Astrocyte (in vitro differentiated cells and primary cell): ENCODE measurements at regions not wholly inside any gene's neighbourhood (a gene's known extent, or its start where the extent isn't known, plus 50 kb on each side); places are given as distances from the start of the nearest gene placed in this dataset.

ENCODE experiments used
- EZH2 ChIP-seq: IDR thresholded peaks from 2 replicates; pipeline ENCODE4 v1.6.1; 2012; ENCODE audit warnings: mild to moderate bottlenecking, low read length, inconsistent platforms; ENCODE audit not compliant: insufficient read depth
- TF ChIP-seq, protein P1 (sequence below): IDR thresholded peaks from 2 replicates; pipeline ENCODE4 v1.5.1; 2011; ENCODE audit warnings: low read depth, mild to moderate bottlenecking, inconsistent platforms, low read length, moderate library complexity; ENCODE audit not compliant: insufficient read depth

DNA sequence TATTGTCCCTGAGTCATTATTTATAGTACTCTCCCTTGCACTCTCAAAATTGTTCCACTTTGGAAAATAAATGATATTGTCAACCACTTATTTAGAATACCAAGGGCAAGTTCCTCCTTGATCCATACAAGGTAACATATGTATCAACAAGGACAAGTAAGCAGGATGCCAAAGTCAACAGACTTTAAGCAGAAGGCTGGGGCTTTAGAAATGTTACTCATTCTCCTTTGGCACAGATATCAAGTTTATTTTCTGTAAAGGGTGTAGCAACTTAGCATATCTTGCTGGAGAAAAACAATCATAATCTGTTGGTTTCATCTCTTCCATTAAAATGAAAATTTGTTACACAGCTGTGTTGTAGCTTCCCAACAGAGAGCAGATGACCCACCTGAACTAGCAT is 248.7 kb upstream of the SLC30A5 start:
- TF ChIP-seq, protein P1, sequence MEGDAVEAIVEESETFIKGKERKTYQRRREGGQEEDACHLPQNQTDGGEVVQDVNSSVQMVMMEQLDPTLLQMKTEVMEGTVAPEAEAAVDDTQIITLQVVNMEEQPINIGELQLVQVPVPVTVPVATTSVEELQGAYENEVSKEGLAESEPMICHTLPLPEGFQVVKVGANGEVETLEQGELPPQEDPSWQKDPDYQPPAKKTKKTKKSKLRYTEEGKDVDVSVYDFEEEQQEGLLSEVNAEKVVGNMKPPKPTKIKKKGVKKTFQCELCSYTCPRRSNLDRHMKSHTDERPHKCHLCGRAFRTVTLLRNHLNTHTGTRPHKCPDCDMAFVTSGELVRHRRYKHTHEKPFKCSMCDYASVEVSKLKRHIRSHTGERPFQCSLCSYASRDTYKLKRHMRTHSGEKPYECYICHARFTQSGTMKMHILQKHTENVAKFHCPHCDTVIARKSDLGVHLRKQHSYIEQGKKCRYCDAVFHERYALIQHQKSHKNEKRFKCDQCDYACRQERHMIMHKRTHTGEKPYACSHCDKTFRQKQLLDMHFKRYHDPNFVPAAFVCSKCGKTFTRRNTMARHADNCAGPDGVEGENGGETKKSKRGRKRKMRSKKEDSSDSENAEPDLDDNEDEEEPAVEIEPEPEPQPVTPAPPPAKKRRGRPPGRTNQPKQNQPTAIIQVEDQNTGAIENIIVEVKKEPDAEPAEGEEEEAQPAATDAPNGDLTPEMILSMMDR: no peak
- TF ChIP-seq EZH2: no peak
